ENCODE measurements at regions not wholly inside any gene's neighbourhood (a gene's known extent, or its start where the extent isn't known, plus 50 kb on each side); places are given as distances from the start of the nearest gene placed in this dataset.

GRCh38 chr5:52725808-52726207 is 61.9 kb upstream of the ITGA1 start:
- DNase-seq (ENCODE audit: low read depth), result no peak
- H3K4me3 ChIP-seq (ENCODE audit: low read depth, low read length), result no peak overlapping the region
- TF ChIP-seq CTCF (IDR thresholded peaks at IDR 0.05; ENCODE audit: insufficient read depth, low read depth, low read length, missing control alignments), result no peak

- DNase-seq (ENCODE audit: low read depth), result no peak
- H3K4me3 ChIP-seq (ENCODE audit: low read depth, low read length), result no peak overlapping the region
- no peak for TF ChIP-seq CTCF (IDR thresholded peaks at IDR 0.05; ENCODE audit: insufficient read depth, low read depth, low read length, missing control alignments)
These were observed 60.7 kb upstream of the ITGA1 start for GRCh38 chr5:52727020-52727419.

- no peak for DNase-seq (ENCODE audit: low read depth)
- no peak for TF ChIP-seq CTCF (IDR thresholded peaks at IDR 0.05; ENCODE audit: insufficient read depth, low read depth, low read length, missing control alignments)
- H3K4me3 ChIP-seq (ENCODE audit: low read depth, low read length), result no peak overlapping the region
These were observed 60.1 kb upstream of the ITGA1 start for GRCh38 chr5:52727576-52727975.

GRCh38 chr5:52728224-52728623 is 59.5 kb upstream of the ITGA1 start:
- no peak for DNase-seq (ENCODE audit: low read depth)
- no peak overlapping the region for H3K4me3 ChIP-seq (ENCODE audit: low read depth, low read length)
- TF ChIP-seq CTCF (IDR thresholded peaks at IDR 0.05; ENCODE audit: insufficient read depth, low read depth, low read length, missing control alignments), result no peak

- no peak for DNase-seq (ENCODE audit: low read depth)
- TF ChIP-seq CTCF (IDR thresholded peaks at IDR 0.05; ENCODE audit: insufficient read depth, low read depth, low read length, missing control alignments), result no peak
- H3K4me3 ChIP-seq (ENCODE audit: low read depth, low read length), result no peak overlapping the region
These were observed 59.0 kb upstream of the ITGA1 start for GRCh38 chr5:52728686-52729085.

- no peak for DNase-seq (ENCODE audit: low read depth)
- TF ChIP-seq CTCF (IDR thresholded peaks at IDR 0.05; ENCODE audit: insufficient read depth, low read depth, low read length, missing control alignments), result no peak
- no peak overlapping the region for H3K4me3 ChIP-seq (ENCODE audit: low read depth, low read length)
These were observed 56.3 kb upstream of the ITGA1 start for GRCh38 chr5:52731274-52732027.

- DNase-seq (ENCODE audit: low read depth), result no peak
- TF ChIP-seq CTCF (IDR thresholded peaks at IDR 0.05; ENCODE audit: insufficient read depth, low read depth, low read length, missing control alignments), result no peak
- no peak overlapping the region for H3K4me3 ChIP-seq (ENCODE audit: low read depth, low read length)
These were observed 53.2 kb upstream of the ITGA1 start for GRCh38 chr5:52734557-52734956.

All from GM12865 (cell line).